ENCODE measurements at regions not wholly inside any gene's neighbourhood (a gene's known extent, or its start where the extent isn't known, plus 50 kb on each side); places are given as distances from the start of the nearest gene placed in this dataset.

- intact Hi-C loops (cut with DNase I), result no loop called here
- Histone ChIP-seq H3K4me3 (no peak overlapping the region), H3K36me3 (no peaks in the 10 kb centered on the region), H3K4me1 (no peaks in the 10 kb centered on the region), H3K27me3 (no peaks in the 10 kb centered on the region), H3K27ac (no peak overlapping the region), H3K9me3 (no peaks in the 10 kb centered on the region)
- ATAC-seq, result no peak
- DNase-seq, result no peak
- no peak for TF ChIP-seq POLR2A (IDR thresholded peaks at IDR 0.05)
- TF ChIP-seq CTCF (IDR thresholded peaks at IDR 0.05), result no peak
Measured at GRCh38 chr4:74651198-74651597, 143.1 kb downstream of the BTC start.

DNA sequence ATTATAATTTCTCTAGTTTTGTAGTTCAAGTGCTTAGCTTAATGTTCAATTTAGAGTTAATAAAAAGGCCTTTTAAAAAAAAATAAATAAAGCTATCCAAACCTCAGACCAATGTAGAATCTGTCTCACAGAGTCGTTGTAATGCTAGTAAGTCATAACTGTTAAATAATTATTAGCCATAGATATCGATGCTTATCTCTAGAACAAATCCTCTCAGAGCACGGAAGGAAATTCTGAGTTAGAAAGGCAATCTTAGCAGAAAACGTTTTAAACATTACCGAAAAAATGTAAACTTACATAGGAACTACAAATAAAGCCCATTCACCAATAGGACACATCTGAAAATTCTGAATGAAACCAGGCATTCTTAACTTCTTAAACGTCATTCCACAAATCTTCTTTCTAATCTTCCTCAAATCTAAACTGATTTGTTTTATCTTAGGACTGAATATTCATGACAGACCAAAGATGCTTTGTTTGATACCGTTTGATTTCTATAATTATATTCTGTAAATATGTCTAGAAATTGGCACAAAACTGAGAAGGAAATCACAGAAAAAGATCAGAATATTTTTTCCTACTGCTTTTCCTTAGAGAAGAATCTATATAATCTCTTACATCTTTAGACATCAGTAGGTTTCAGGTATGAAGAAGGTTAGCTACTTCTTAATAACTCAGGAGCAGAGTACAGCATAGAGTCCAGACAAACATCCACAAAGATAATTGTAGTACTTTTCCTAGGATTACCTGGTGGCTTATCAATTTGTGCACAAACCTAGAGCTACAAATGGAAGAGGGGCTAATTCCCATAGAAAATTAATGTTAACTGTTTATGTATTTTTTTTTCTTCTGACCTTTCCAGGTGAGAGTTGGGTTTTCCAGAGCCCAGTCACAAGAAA, 140.7 kb downstream of the BTC start:
- ATAC-seq, result no peak
- intact Hi-C loops (cut with DNase I), result no loop called here
- H3K4me1 ChIP-seq, result no peaks in the 10 kb centered on the region
- 74 to 79% (median 78%) methylated on average over 7 of the region's 7 CpGs for WGBS, 4 donors
- TF ChIP-seq CTCF (IDR thresholded peaks at IDR 0.05) (no peak), POLR2A (IDR thresholded peaks at IDR 0.05) (no peak)
- no peak for DNase-seq
- no peak overlapping the region for H3K27ac ChIP-seq
- no peaks in the 10 kb centered on the region for H3K27me3 ChIP-seq
- no peak overlapping the region for H3K4me3 ChIP-seq
- no peaks in the 10 kb centered on the region for H3K36me3 ChIP-seq
- no peaks in the 10 kb centered on the region for H3K9me3 ChIP-seq

GRCh38 chr4:74654230-74654681, 140.1 kb downstream of the BTC start:
- H3K9me3 ChIP-seq, result no peaks in the 10 kb centered on the region
- whole genome bisulfite sequencing, 4 donors, result 73 to 77% (median 75%) methylated on average over 8 of the region's 8 CpGs
- ATAC-seq, result no peak

More at GRCh38 chr4:74654230-74654681, 140.1 kb downstream of the BTC start:
- Histone ChIP-seq H3K36me3 (no peaks in the 10 kb centered on the region), H3K4me3 (no peak overlapping the region), H3K27ac (no peak overlapping the region), H3K27me3 (no peaks in the 10 kb centered on the region), H3K4me1 (no peaks in the 10 kb centered on the region)
- intact Hi-C loops (cut with DNase I), result no loop called here
- TF ChIP-seq POLR2A (IDR thresholded peaks at IDR 0.05) (no peak), CTCF (IDR thresholded peaks at IDR 0.05) (no peak)
- DNase-seq, result no peak

All from heart left ventricle (tissue), 16 donors.